ENCODE measurements at regions not wholly inside any gene's neighbourhood (a gene's known extent, or its start where the extent isn't known, plus 50 kb on each side); places are given as distances from the start of the nearest gene placed in this dataset.

- intact Hi-C loops (cut with micrococcal nuclease) (no loop called here), dilution Hi-C loops (cut with MboI; ENCODE audit: extremely low pct_ligation_motif_present, low sequenced_read_pairs) (no loop called here)
- H3K4me3 ChIP-seq (replicated peaks in 1 of 3; ENCODE audit: insufficient read depth in 1 of 3, low read depth in 1 of 3, low read length in 3 of 3), result no peak overlapping the region
- no peak overlapping the region for H3K27ac ChIP-seq (ENCODE audit: insufficient read depth, low read depth, low read length)
- H3K9me3 ChIP-seq (replicated peaks; ENCODE audit: control insufficient read depth, insufficient read depth, low read length), result no peaks in the 10 kb centered on the region
- no peak overlapping the region for H3K4me2 ChIP-seq (ENCODE audit: insufficient read depth, low read length)
- no peak overlapping the region for H2AFZ ChIP-seq (ENCODE audit: low read depth, low read length)
- TF ChIP-seq POLR2AphosphoS5 (IDR thresholded peaks at IDR 0.05; ENCODE audit: insufficient read depth, low read depth, low read length) (no peak), FOS (IDR thresholded peaks at IDR 0.05; ENCODE audit: borderline replicate concordance, insufficient read depth, low read length) (no peak), JUN (IDR thresholded peaks at IDR 0.05; ENCODE audit: borderline replicate concordance, insufficient read depth, insufficient read length, low read depth) (no peak)
- TF ChIP-seq, protein P1, sequence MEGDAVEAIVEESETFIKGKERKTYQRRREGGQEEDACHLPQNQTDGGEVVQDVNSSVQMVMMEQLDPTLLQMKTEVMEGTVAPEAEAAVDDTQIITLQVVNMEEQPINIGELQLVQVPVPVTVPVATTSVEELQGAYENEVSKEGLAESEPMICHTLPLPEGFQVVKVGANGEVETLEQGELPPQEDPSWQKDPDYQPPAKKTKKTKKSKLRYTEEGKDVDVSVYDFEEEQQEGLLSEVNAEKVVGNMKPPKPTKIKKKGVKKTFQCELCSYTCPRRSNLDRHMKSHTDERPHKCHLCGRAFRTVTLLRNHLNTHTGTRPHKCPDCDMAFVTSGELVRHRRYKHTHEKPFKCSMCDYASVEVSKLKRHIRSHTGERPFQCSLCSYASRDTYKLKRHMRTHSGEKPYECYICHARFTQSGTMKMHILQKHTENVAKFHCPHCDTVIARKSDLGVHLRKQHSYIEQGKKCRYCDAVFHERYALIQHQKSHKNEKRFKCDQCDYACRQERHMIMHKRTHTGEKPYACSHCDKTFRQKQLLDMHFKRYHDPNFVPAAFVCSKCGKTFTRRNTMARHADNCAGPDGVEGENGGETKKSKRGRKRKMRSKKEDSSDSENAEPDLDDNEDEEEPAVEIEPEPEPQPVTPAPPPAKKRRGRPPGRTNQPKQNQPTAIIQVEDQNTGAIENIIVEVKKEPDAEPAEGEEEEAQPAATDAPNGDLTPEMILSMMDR (IDR thresholded peaks at IDR 0.05; ENCODE audit: extremely low read depth in 1 of 2, insufficient read depth in 1 of 2, low read depth in 1 of 2, low read length in 2 of 2), result no peak
- H3K27me3 ChIP-seq (ENCODE audit: control insufficient read depth in 2 of 2, insufficient read depth in 2 of 2, low read length in 2 of 2), result no peaks in the 10 kb centered on the region
- H3K9ac ChIP-seq (replicated peaks; ENCODE audit: extremely low read depth, insufficient read depth, low read length), result no peak overlapping the region
- ChIA-PET CTCF (no interaction called here), POLR2A (no interaction called here)
- H3K79me2 ChIP-seq (ENCODE audit: control insufficient read depth, insufficient read depth, low read length), result no peaks in the 10 kb centered on the region
- BruUV-seq (replicated peaks), result no TSS peak
- H4K20me1 ChIP-seq (replicated peaks; ENCODE audit: control insufficient read depth, extremely low read depth, insufficient read depth, low read length), result no peaks in the 10 kb centered on the region
- no peaks in the 10 kb centered on the region for H3K4me1 ChIP-seq (ENCODE audit: control insufficient read depth, extremely low read depth, insufficient read depth, low read length)
- DNase-seq (ENCODE audit: low read depth, low spot score) (no peak), FAIRE-seq (no peak)
- no peaks in the 10 kb centered on the region for H3K9me1 ChIP-seq (replicated peaks; ENCODE audit: control insufficient read depth, extremely low read depth, insufficient read depth, low read length)
- H3K36me3 ChIP-seq (ENCODE audit: control insufficient read depth in 2 of 2, extremely low read depth in 1 of 2, insufficient read depth in 2 of 2, low read length in 2 of 2), result no peaks in the 10 kb centered on the region
Observed at GRCh38 chr7:25664593-25664992, 436.3 kb upstream of the NPVF start.

GRCh38 chr7:25665374-25665773 lies 437.1 kb upstream of the NPVF start:
- ChIA-PET CTCF (no interaction called here), POLR2A (no interaction called here)
- Histone ChIP-seq H3K79me2 (ENCODE audit: control insufficient read depth, insufficient read depth, low read length) (no peaks in the 10 kb centered on the region), H3K4me3 (replicated peaks in 1 of 3; ENCODE audit: insufficient read depth in 1 of 3, low read depth in 1 of 3, low read length in 3 of 3) (no peak overlapping the region), H4K20me1 (replicated peaks; ENCODE audit: control insufficient read depth, extremely low read depth, insufficient read depth, low read length) (no peaks in the 10 kb centered on the region), H3K36me3 (ENCODE audit: control insufficient read depth in 2 of 2, extremely low read depth in 1 of 2, insufficient read depth in 2 of 2, low read length in 2 of 2) (no peaks in the 10 kb centered on the region), H3K27ac (ENCODE audit: insufficient read depth, low read depth, low read length) (no peak overlapping the region), H3K27me3 (ENCODE audit: control insufficient read depth in 2 of 2, insufficient read depth in 2 of 2, low read length in 2 of 2) (no peaks in the 10 kb centered on the region), H2AFZ (ENCODE audit: low read depth, low read length) (no peak overlapping the region), H3K9ac (replicated peaks; ENCODE audit: extremely low read depth, insufficient read depth, low read length) (no peak overlapping the region), H3K4me1 (ENCODE audit: control insufficient read depth, extremely low read depth, insufficient read depth, low read length) (no peaks in the 10 kb centered on the region), H3K9me3 (replicated peaks; ENCODE audit: control insufficient read depth, insufficient read depth, low read length) (no peaks in the 10 kb centered on the region), H3K4me2 (ENCODE audit: insufficient read depth, low read length) (no peak overlapping the region), H3K9me1 (replicated peaks; ENCODE audit: control insufficient read depth, extremely low read depth, insufficient read depth, low read length) (no peaks in the 10 kb centered on the region)
- FAIRE-seq, result no peak
- TF ChIP-seq POLR2A (IDR thresholded peaks at IDR 0.05; ENCODE audit: low read depth, low read length), result no peak
- TF ChIP-seq EZH2 (IDR thresholded peaks at IDR 0.05; ENCODE audit: borderline replicate concordance, low read depth, low read length, severe bottlenecking), result no peak
- TF ChIP-seq JUN (IDR thresholded peaks at IDR 0.05; ENCODE audit: borderline replicate concordance, insufficient read depth, insufficient read length, low read depth), result no peak
- no TSS peak for BruUV-seq (replicated peaks)
- dilution Hi-C loops (cut with MboI; ENCODE audit: extremely low pct_ligation_motif_present, low sequenced_read_pairs), result no loop called here
- no peak for DNase-seq (ENCODE audit: low read depth, low spot score)
- intact Hi-C loops (cut with micrococcal nuclease), result no loop called here
